ENCODE measurements at regions not wholly inside any gene's neighbourhood (a gene's known extent, or its start where the extent isn't known, plus 50 kb on each side); places are given as distances from the start of the nearest gene placed in this dataset.
"Not testable (repeated sequence)": the region's sequence is repeated elsewhere in the genome, so short reads cannot be mapped to it uniquely, and the experiment has no call there.

- no peak for DNase-seq (ENCODE audit: low spot score)
Observed at GRCh38 chr15:89028036-89028435, 60.2 kb upstream of the ABHD2 start.

GRCh38 chr15:89030311-89030710 is 57.9 kb upstream of the ABHD2 start:
- DNase-seq (ENCODE audit: low spot score), result no peak

GRCh38 chr15:89031637-89032285 is 56.5 kb upstream of the ABHD2 start:
- not testable (repeated sequence) for DNase-seq (ENCODE audit: low spot score)

GRCh38 chr15:89034305-89034704 is 54.0 kb upstream of the ABHD2 start:
- no peak for DNase-seq (ENCODE audit: low spot score)

GRCh38 chr15:89035150-89035549 is 53.1 kb upstream of the ABHD2 start:
- no peak for DNase-seq (ENCODE audit: low spot score)

- DNase-seq (ENCODE audit: low spot score), result no peak
Observed at GRCh38 chr15:89035658-89036057, 52.6 kb upstream of the ABHD2 start.

GRCh38 chr15:89038146-89038545 is 50.1 kb upstream of the ABHD2 start:
- DNase-seq (ENCODE audit: low spot score), result no peak
